ENCODE measurements at regions not wholly inside any gene's neighbourhood (a gene's known extent, or its start where the extent isn't known, plus 50 kb on each side); places are given as distances from the start of the nearest gene placed in this dataset.

DNA sequence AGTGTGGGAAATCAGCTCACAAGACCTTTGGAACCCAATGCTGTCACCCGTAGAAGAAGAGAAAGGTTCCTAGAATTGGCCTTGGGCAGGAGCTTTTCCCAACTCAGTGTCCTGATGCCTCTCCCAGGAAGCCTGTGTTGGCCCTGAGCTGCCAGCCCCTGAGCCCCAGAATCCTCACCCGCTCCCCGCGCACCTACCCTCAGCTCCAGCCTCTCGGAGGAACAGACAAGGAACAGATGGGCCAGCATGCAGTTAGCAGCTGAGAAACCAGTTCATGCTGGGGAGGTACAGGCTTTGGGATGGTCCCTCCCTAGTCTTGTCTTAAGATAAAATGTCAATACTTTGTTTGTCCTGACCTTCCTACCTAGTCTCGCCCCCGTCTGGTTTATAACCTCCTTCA lies 121.9 kb upstream of the CDH4 start:
- no peaks in the 10 kb centered on the region for H3K9me3 ChIP-seq (ENCODE audit: control insufficient read depth, insufficient read depth, low read length)
- H2BK5ac ChIP-seq (ENCODE audit: low read depth, low read length, poor library complexity, severe bottlenecking), result no peak overlapping the region
- H3K27ac ChIP-seq (ENCODE audit: insufficient read depth, low read length), result no peak overlapping the region
- no peak overlapping the region for H4K8ac ChIP-seq (ENCODE audit: low read depth in 2 of 2, low read length in 2 of 2)
- H3K36me3 ChIP-seq (ENCODE audit: control insufficient read depth, insufficient read depth, low read length), result no peaks in the 10 kb centered on the region
- H2BK15ac ChIP-seq (ENCODE audit: low read depth, low read length), result no peak overlapping the region
- H4K5ac ChIP-seq (ENCODE audit: low read depth, low read length), result no peak overlapping the region
- dilution Hi-C loops (cut with HindIII; ENCODE audit: low sequenced_read_pairs, unreplicated experiment), result no loop called here
- no peak overlapping the region for H2AK9ac ChIP-seq (replicated peaks; ENCODE audit: low read depth, low read length, poor library complexity)
- H3K9me1 ChIP-seq (ENCODE audit: insufficient read depth, low read length), result peaks cover 6% of the 10 kb centered on the region; the same call in 1 of the 2 replicates
- in situ Hi-C loops (cut with MboI; ENCODE audit: low sequenced_read_pairs), result no loop called here
- no peak overlapping the region for H3K56ac ChIP-seq (ENCODE audit: extremely low read depth, insufficient read depth, low read length)
- H3K4me2 ChIP-seq (ENCODE audit: low read depth, low read length), result no peak overlapping the region
- POLR2A ChIA-PET (ENCODE audit: unreplicated experiment), result no interaction called here
- no peak overlapping the region for H3K4ac ChIP-seq (ENCODE audit: low read depth, low read length)
- no peaks in the 10 kb centered on the region for H4K20me1 ChIP-seq (ENCODE audit: insufficient read depth, low read length)
- no peak overlapping the region for H3K18ac ChIP-seq (ENCODE audit: low read depth, low read length)
- H3K23ac ChIP-seq (ENCODE audit: low read depth, low read length), result no peak overlapping the region
- ATAC-seq (ENCODE audit: low read depth), result no peak
- TF ChIP-seq RFX5 (IDR thresholded peaks at IDR 0.05; ENCODE audit: low read depth, low read length), result no peak
- intact Hi-C loops (cut with micrococcal nuclease), result no loop called here
- no peak overlapping the region for H3K14ac ChIP-seq (replicated peaks; ENCODE audit: low read depth, low read length)
- no peak overlapping the region for H2BK120ac ChIP-seq (ENCODE audit: low read depth, low read length)
- no peak overlapping the region for H3K9ac ChIP-seq (ENCODE audit: low read depth, low read length)
- DNase-seq, result no peak
- H2BK20ac ChIP-seq (ENCODE audit: low read depth, low read length), result no peak overlapping the region
- no peak overlapping the region for H2AFZ ChIP-seq (replicated peaks; ENCODE audit: low read length, poor library complexity)
- no peak overlapping the region for H4K91ac ChIP-seq (ENCODE audit: insufficient read depth, low read depth, low read length)
- no peaks in the 10 kb centered on the region for H3K79me1 ChIP-seq (ENCODE audit: low read depth in 1 of 2, low read length in 2 of 2)
- BruUV-seq (replicated peaks), result no TSS peak
- H3K4me3 ChIP-seq (ENCODE audit: insufficient read depth, low read depth, low read length), result no peak overlapping the region
- 100% methylated on average over 2 of the region's 7 CpGs; no CpG with 5 or more reads in 1 of the 2 experiments for WGBS, 2 experiments (ENCODE audit: extremely low coverage in 2 of 2, insufficient read length in 1 of 2)
- CTCF ChIA-PET, result no interaction called here
- no peak overlapping the region for H2AK5ac ChIP-seq (ENCODE audit: low read depth, low read length)
- peaks cover 5% of the 10 kb centered on the region for H3K27me3 ChIP-seq (ENCODE audit: control insufficient read depth, insufficient read depth, low read length)
- H3K4me1 ChIP-seq (ENCODE audit: control insufficient read depth, insufficient read depth, low read length), result no peaks in the 10 kb centered on the region; the same call in 1 of the 2 replicates
